ENCODE measurements at regions not wholly inside any gene's neighbourhood (a gene's known extent, or its start where the extent isn't known, plus 50 kb on each side); places are given as distances from the start of the nearest gene placed in this dataset.

- no peak overlapping the region for H3K4me3 ChIP-seq (ENCODE audit: low read depth, low read length)
- no peaks in the 10 kb centered on the region for H3K36me3 ChIP-seq (replicated peaks)
- in situ Hi-C loops (cut with HindIII; ENCODE audit: low pct_ligation_motif_present, low sequenced_read_pairs), result no loop called here
- TF ChIP-seq, protein P1, sequence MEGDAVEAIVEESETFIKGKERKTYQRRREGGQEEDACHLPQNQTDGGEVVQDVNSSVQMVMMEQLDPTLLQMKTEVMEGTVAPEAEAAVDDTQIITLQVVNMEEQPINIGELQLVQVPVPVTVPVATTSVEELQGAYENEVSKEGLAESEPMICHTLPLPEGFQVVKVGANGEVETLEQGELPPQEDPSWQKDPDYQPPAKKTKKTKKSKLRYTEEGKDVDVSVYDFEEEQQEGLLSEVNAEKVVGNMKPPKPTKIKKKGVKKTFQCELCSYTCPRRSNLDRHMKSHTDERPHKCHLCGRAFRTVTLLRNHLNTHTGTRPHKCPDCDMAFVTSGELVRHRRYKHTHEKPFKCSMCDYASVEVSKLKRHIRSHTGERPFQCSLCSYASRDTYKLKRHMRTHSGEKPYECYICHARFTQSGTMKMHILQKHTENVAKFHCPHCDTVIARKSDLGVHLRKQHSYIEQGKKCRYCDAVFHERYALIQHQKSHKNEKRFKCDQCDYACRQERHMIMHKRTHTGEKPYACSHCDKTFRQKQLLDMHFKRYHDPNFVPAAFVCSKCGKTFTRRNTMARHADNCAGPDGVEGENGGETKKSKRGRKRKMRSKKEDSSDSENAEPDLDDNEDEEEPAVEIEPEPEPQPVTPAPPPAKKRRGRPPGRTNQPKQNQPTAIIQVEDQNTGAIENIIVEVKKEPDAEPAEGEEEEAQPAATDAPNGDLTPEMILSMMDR (IDR thresholded peaks at IDR 0.05; ENCODE audit: low read depth, low read length, missing control alignments), result no peak
- H3K27me3 ChIP-seq (replicated peaks), result no peaks in the 10 kb centered on the region
- H3K27ac ChIP-seq, result peak overlapping the region; percentile 57
- DNase-seq, result peak; percentile 91
Observed at GRCh38 chr20:10922941-10923340, 249.1 kb upstream of the JAG1 start.

DNA sequence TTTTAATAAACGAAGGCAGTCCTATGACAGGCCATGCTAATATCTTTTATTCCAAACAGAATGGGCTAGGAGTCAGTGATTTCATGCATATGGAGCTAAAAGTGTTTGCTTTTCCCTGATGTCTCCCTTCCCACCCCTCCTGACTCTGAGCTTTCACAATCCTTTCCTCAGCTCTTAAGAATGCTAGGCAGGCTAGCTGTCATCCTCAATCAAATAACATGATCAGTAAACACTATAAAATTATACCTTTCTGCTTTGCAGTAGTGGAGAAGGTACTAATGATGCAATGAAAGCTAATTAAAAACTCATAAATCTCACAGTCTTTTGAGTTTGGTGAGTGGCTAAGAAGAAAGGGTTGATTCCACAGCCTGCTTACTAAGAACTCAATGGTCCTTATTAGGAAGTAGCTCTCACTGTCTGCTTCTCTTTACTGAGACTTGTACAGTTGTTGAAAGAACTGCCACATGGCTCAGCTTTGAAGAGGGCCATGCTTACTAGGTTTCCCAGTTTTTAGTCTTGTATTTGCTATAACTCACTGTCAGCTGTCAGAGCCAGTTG, 250.9 kb upstream of the JAG1 start:
- no peaks in the 10 kb centered on the region for H3K27me3 ChIP-seq (replicated peaks)
- peak; percentile 60 for DNase-seq
- no peak overlapping the region for H3K4me3 ChIP-seq (ENCODE audit: low read depth, low read length)
- in situ Hi-C loops (cut with HindIII; ENCODE audit: low pct_ligation_motif_present, low sequenced_read_pairs), result no loop called here
- no peaks in the 10 kb centered on the region for H3K36me3 ChIP-seq (replicated peaks)
- TF ChIP-seq, protein P1 (IDR thresholded peaks at IDR 0.05; ENCODE audit: low read depth, low read length, missing control alignments), result no peak
- H3K27ac ChIP-seq, result peak overlapping the region; percentile 13

GRCh38 chr20:10925767-10926166, 252.0 kb upstream of the JAG1 start:
- Histone ChIP-seq H3K27me3 (replicated peaks) (no peaks in the 10 kb centered on the region), H3K36me3 (replicated peaks) (no peaks in the 10 kb centered on the region), H3K4me3 (ENCODE audit: low read depth, low read length) (no peak overlapping the region), H3K27ac (no peak overlapping the region)
- TF ChIP-seq, protein P1 (IDR thresholded peaks at IDR 0.05; ENCODE audit: low read depth, low read length, missing control alignments), result no peak
- DNase-seq, result peak; percentile 16
- in situ Hi-C loops (cut with HindIII; ENCODE audit: low pct_ligation_motif_present, low sequenced_read_pairs), result no loop called here

- Histone ChIP-seq H3K27me3 (replicated peaks) (no peaks in the 10 kb centered on the region), H3K36me3 (replicated peaks) (no peaks in the 10 kb centered on the region), H3K4me3 (ENCODE audit: low read depth, low read length) (no peak overlapping the region), H3K27ac (no peak overlapping the region)
- in situ Hi-C loops (cut with HindIII; ENCODE audit: low pct_ligation_motif_present, low sequenced_read_pairs), result no loop called here
- TF ChIP-seq, protein P1 (IDR thresholded peaks at IDR 0.05; ENCODE audit: low read depth, low read length, missing control alignments), result no peak
- no peak for DNase-seq
Observed at GRCh38 chr20:10927011-10927583, 253.3 kb upstream of the JAG1 start.

DNA sequence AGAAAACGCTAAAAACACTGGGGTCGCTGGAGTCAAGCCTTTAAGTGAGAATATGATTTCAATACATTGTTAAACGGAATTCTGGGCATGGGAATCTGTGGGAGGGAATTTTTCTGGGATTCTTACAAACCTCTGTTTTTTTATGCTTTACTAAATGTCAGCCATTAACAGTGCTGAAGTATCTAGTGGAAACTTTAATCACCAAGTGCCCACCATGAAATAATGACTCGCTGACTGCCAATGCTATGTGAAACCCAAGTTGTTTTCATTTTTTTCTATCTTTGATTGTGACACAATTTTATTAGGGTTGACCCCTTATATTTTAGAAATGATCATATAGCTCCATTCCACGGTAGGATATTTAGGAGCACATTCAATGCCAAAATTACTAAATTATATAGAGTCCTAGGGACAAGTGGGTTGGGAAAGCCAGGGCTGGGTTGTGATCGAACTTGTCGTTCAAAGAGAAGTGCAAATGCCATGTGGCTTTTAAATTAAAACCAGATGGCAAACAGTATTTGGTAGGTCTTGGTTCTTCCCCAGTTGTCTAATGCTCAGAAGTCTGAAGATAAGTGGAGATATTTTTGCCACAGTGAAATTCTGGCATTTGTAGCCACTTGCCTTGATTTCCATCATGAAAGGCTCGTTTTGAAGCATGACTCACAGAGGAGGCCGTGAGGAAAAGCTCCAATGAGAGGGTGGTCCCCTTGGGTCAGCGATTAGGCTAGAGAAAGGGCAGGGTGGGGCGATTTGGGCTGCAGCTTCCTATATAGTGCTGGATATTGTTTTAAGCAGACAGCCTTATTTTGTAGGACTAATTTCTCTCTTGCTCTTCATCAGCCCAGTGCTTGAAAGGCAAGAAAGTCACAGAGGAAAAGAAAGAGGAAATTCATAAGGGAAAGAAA, 254.4 kb upstream of the JAG1 start:
- TF ChIP-seq, protein P1 (IDR thresholded peaks at IDR 0.05; ENCODE audit: low read depth, low read length, missing control alignments), result no peak
- Histone ChIP-seq H3K27ac (no peak overlapping the region), H3K27me3 (replicated peaks) (no peaks in the 10 kb centered on the region), H3K4me3 (ENCODE audit: low read depth, low read length) (no peak overlapping the region), H3K36me3 (replicated peaks) (no peaks in the 10 kb centered on the region)
- DNase-seq, result no peak
- in situ Hi-C loops (cut with HindIII; ENCODE audit: low pct_ligation_motif_present, low sequenced_read_pairs), result no loop called here
